ENCODE measurements at regions not wholly inside any gene's neighbourhood (a gene's known extent, or its start where the extent isn't known, plus 50 kb on each side); places are given as distances from the start of the nearest gene placed in this dataset.

GRCh38 chr12:41715256-41715655, 429.4 kb downstream of the GXYLT1 start:
- TF ChIP-seq, protein P1, sequence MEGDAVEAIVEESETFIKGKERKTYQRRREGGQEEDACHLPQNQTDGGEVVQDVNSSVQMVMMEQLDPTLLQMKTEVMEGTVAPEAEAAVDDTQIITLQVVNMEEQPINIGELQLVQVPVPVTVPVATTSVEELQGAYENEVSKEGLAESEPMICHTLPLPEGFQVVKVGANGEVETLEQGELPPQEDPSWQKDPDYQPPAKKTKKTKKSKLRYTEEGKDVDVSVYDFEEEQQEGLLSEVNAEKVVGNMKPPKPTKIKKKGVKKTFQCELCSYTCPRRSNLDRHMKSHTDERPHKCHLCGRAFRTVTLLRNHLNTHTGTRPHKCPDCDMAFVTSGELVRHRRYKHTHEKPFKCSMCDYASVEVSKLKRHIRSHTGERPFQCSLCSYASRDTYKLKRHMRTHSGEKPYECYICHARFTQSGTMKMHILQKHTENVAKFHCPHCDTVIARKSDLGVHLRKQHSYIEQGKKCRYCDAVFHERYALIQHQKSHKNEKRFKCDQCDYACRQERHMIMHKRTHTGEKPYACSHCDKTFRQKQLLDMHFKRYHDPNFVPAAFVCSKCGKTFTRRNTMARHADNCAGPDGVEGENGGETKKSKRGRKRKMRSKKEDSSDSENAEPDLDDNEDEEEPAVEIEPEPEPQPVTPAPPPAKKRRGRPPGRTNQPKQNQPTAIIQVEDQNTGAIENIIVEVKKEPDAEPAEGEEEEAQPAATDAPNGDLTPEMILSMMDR (IDR thresholded peaks at IDR 0.05): no peak
- no peak for TF ChIP-seq ZFX (IDR thresholded peaks at IDR 0.05; ENCODE audit: borderline replicate concordance)
- no peak overlapping the region for H3K27ac ChIP-seq

GRCh38 chr12:41709463-41710285, 435.0 kb downstream of the GXYLT1 start:
- TF ChIP-seq, protein P1 (IDR thresholded peaks at IDR 0.05): no peak
- H3K27ac ChIP-seq: no peak overlapping the region

DNA sequence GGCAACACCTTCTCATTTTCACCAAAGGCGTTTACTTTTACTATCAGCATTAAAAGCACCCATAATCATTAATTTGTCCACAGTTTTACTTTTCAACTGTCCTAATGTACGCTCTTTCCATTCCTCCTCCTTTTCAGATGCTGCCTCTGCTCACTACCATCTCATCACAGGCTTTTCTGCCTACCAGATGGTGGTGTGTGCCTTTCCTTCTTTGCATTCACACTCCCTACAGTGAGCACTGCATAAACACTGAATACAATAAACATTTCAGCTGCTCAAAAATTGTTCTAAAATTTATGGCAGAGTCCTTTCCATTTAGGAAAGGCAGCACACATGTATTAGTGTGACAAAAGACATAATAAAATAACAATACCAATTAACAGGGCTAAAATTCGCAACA, 435.7 kb downstream of the GXYLT1 start:
- H3K27ac ChIP-seq: no peak overlapping the region
- TF ChIP-seq ZFX (IDR thresholded peaks at IDR 0.05; ENCODE audit: borderline replicate concordance): no peak
- TF ChIP-seq, protein P1 (IDR thresholded peaks at IDR 0.05): no peak

DNA sequence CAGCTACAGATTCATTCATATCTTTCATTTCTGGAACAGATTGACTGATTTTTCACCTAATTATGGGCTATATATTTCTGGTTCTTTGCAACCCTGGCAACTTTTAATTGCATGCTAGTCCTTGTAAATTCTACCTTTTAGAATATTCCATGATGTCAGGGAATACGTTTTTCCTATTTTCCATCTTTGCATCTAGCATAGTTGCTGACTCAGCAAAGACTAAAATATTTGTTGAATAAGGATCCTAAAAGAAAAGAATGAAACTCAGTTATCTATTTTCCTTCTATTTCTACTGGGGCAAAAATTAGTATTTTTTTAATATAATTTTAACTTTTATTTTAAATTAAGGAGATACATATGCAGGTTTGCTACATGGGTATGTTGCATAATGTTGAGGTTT, 438.3 kb downstream of the GXYLT1 start:
- TF ChIP-seq, protein P1 (IDR thresholded peaks at IDR 0.05): no peak
- TF ChIP-seq ZFX (IDR thresholded peaks at IDR 0.05; ENCODE audit: borderline replicate concordance): no peak

GRCh38 chr12:41701943-41702601, 442.6 kb downstream of the GXYLT1 start:
- TF ChIP-seq, protein P1 (IDR thresholded peaks at IDR 0.05): no peak
- no peak for TF ChIP-seq ZFX (IDR thresholded peaks at IDR 0.05; ENCODE audit: borderline replicate concordance)
- H3K27ac ChIP-seq: no peak overlapping the region

More for the DNA sequence above, 438.3 kb downstream of the GXYLT1 start:
- no peak overlapping the region for H3K27ac ChIP-seq

DNA sequence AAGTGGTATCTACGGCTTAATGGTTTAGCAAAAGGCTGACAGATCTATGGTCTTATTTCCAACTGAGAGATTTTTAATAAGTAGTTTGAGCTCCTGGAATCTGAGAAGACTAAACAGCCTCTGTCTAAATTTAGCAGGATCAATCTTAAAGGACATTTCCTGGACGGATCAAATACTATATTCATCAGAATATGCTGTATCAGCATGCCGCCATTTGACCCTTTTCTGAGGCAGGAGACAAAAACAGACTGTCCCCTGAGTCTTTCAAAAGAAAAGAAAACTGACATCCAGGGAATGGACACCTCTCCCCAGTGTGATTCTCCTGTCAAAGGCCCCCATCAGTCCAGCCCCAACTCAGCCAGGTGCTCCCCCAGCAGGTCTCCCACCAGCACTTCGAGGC, 443.7 kb downstream of the GXYLT1 start:
- no peak overlapping the region for H3K27ac ChIP-seq
- TF ChIP-seq ZFX (IDR thresholded peaks at IDR 0.05; ENCODE audit: borderline replicate concordance): no peak

- H3K27ac ChIP-seq: no peak overlapping the region
- TF ChIP-seq, protein P1 (IDR thresholded peaks at IDR 0.05): no peak
- TF ChIP-seq ZFX (IDR thresholded peaks at IDR 0.05; ENCODE audit: borderline replicate concordance): no peak
Measured at GRCh38 chr12:41699658-41700057, 445.0 kb downstream of the GXYLT1 start.
